Smooth muscle cell (in vitro differentiated cells): ENCODE measurements at regions not wholly inside any gene's neighbourhood (a gene's known extent, or its start where the extent isn't known, plus 50 kb on each side); places are given as distances from the start of the nearest gene placed in this dataset.

Source experiments
- DNase-seq: peaks from one replicate; lab custom pipeline; 2025; ENCODE audit not compliant: unreplicated experiment; lab: John Stamatoyannopoulos, UW
- H2AFZ ChIP-seq: fragments of 200-600 bp; sonication (generic); 2 replicates; pipeline ENCODE4 v1.6.0; 2016; ENCODE audit warnings: antibody characterized with exemption, low read depth, mild to moderate bottlenecking
- H3F3A ChIP-seq: fragments of 200-600 bp; sonication (generic); 2 replicates; pipeline ENCODE4 v1.6.0; 2017; ENCODE audit warnings: antibody characterized with exemption, low read depth
- H3K27ac ChIP-seq: fragments of 200-600 bp; sonication (generic); 2 replicates; pipeline ENCODE4 v1.5.1; 2016; ENCODE audit warnings: low read depth, mild to moderate bottlenecking
- H3K27me3 ChIP-seq: fragments of 200-600 bp; sonication (generic); 2 replicates; pipeline ENCODE4 v1.6.1; 2016; ENCODE audit warnings: low read depth, mild to moderate bottlenecking
- H3K36me3 ChIP-seq: fragments of 200-600 bp; sonication (generic); 2 replicates; pipeline ENCODE4 v1.5.1; 2016; ENCODE audit warnings: low read depth
- H3K4me1 ChIP-seq: fragments of 200-600 bp; sonication (generic); 2 replicates; pipeline ENCODE4 v1.5.1; 2016; ENCODE audit warnings: low read depth
- H3K4me2 ChIP-seq: fragments of 200-600 bp; sonication (generic); 2 replicates; pipeline ENCODE4 v1.6.0; 2016; ENCODE audit warnings: mild to moderate bottlenecking
- H3K4me3 ChIP-seq: fragments of 200-600 bp; sonication (generic); 2 replicates; pipeline ENCODE4 v1.5.1; 2016; ENCODE audit warnings: mild to moderate bottlenecking
- H3K79me2 ChIP-seq: fragments of 200-600 bp; sonication (generic); 2 replicates; pipeline ENCODE4 v1.6.0; 2016; ENCODE audit warnings: low read depth, mild to moderate bottlenecking
- H3K9ac ChIP-seq: fragments of 200-600 bp; sonication (generic); 2 replicates; pipeline ENCODE4 v1.6.0; 2016; ENCODE audit warnings: low read depth
- H3K9me3 ChIP-seq: fragments of 200-600 bp; sonication (generic); replicated peaks from 2 replicates; pipeline ENCODE4 v1.5.1; 2016; ENCODE audit warnings: low read depth
- H4K20me1 ChIP-seq: fragments of 200-600 bp; sonication (generic); 2 replicates; pipeline ENCODE4 v1.6.0; 2016; ENCODE audit warnings: low read depth
- WGBS: methylation state at CpG from one replicate; pipeline ENCODE4 v1.1.7; 2016; ENCODE audit warnings: low lambda C conversion rate; 5-methylcytosine and 5-hydroxymethylcytosine counted together
- TF ChIP-seq, protein P1 (sequence below): fragments of 200-600 bp; sonication (generic); IDR thresholded peaks from 2 replicates; pipeline ENCODE4 v1.5.1; 2017; ENCODE audit warnings: borderline replicate concordance, mild to moderate bottlenecking, antibody characterized with exemption; ENCODE audit not compliant: insufficient read depth, poor library complexity, severe bottlenecking

DNA sequence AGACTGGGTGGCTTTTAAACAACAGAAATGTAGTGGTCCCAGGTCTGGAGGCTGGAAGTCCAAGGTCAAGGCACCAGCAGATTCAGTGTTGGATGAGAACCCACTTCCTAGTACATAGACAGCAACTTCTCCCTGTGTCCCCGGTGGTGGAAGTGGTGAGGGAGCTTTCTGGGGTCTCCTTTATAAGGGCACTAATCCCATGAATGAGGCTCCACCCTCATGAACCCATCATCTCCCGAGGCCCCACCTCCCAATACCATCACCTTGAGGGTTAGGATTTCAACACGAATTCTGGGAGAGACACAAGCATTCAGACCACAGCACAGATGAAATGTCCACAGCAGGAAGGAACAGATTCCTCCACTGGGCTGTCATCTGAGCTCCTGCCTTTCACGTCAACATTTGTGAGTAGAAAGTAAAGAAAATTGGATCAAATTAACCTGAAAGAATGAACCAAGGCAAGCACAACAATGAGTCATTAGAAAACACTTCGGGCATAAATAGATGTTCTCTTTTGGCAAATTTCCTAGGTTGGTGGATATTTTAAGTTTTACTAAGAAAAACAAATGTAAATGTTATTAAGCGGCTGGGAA, 130.7 kb downstream of the RNASET2 start:
- TF ChIP-seq, protein P1, sequence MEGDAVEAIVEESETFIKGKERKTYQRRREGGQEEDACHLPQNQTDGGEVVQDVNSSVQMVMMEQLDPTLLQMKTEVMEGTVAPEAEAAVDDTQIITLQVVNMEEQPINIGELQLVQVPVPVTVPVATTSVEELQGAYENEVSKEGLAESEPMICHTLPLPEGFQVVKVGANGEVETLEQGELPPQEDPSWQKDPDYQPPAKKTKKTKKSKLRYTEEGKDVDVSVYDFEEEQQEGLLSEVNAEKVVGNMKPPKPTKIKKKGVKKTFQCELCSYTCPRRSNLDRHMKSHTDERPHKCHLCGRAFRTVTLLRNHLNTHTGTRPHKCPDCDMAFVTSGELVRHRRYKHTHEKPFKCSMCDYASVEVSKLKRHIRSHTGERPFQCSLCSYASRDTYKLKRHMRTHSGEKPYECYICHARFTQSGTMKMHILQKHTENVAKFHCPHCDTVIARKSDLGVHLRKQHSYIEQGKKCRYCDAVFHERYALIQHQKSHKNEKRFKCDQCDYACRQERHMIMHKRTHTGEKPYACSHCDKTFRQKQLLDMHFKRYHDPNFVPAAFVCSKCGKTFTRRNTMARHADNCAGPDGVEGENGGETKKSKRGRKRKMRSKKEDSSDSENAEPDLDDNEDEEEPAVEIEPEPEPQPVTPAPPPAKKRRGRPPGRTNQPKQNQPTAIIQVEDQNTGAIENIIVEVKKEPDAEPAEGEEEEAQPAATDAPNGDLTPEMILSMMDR, result no peak
- Histone ChIP-seq H3K36me3 (no peaks in the 10 kb centered on the region), H4K20me1 (no peaks in the 10 kb centered on the region), H3K4me2 (no peak overlapping the region), H3K9me3 (no peaks in the 10 kb centered on the region), H2AFZ (no peak overlapping the region), H3K9ac (no peak overlapping the region), H3K4me3 (no peak overlapping the region), H3K27ac (no peak overlapping the region), H3K27me3 (no peaks in the 10 kb centered on the region), H3F3A (no peaks in the 10 kb centered on the region), H3K79me2 (no peaks in the 10 kb centered on the region), H3K4me1 (no peaks in the 10 kb centered on the region)
- DNase-seq, result no peak
- 77% methylated on average over 6 of the region's 6 CpGs for WGBS

DNA sequence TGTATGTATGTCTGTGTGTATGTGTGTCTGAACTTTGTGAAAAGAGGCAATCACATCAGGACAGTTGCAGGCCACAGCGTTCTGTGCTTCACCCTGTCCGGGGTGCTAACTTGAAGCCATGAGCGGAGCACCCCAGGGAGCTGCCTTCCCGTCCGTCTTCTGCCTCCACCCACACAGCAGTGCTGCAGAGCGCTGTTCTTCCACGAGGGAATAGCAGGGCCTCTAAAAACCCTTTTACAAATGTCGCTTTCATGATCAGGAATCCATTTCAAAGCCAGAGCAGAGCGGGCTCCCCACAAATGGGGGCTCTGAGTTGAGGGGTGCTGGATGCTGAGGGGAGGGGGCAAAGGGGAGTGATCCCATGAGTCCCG, 131.5 kb downstream of the RNASET2 start:
- Histone ChIP-seq H2AFZ (no peak overlapping the region), H3K27me3 (no peaks in the 10 kb centered on the region), H3K36me3 (no peaks in the 10 kb centered on the region), H3K79me2 (no peaks in the 10 kb centered on the region), H3K9me3 (no peaks in the 10 kb centered on the region), H4K20me1 (no peaks in the 10 kb centered on the region), H3F3A (no peaks in the 10 kb centered on the region), H3K4me1 (no peaks in the 10 kb centered on the region), H3K27ac (no peak overlapping the region), H3K4me2 (no peak overlapping the region), H3K9ac (no peak overlapping the region), H3K4me3 (no peak overlapping the region)
- no peak for DNase-seq
- TF ChIP-seq, protein P1, result no peak
- 79% methylated on average over 10 of the region's 10 CpGs for WGBS

DNA sequence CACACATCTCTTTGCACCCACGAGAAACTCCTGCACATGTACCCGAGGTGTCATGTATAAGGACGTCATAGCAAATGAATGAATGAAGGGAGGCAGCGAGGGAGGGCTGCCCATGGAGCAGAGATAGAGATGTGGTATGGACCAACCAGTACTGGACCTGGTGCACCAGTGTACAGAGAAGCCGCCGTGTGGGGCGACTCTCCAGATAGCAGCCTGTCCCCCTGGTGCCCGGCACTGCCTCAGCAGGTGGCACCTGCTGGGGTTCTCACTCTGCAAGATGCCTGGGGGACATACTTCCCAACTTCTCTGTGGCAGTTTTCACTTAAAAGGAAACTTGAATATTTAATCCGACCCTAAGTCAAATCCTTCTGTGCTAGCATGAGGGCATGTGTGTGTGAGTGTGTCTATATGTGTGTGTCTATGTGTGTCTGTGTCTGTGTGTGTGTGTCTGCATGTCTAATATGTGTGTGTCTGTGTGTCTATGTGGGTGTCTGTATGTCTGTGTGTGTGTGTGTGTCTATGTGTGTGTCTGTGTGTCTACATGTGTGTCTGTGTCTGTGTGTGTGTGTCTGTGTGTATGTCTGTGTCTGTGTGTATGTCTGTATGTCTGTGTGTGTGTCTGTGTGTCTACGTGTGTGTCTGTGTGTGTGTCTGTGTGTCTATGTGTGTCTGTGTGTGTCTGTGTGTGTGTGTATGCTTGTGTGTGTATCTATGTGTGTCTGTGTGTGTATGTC, 132.0 kb downstream of the RNASET2 start:
- Histone ChIP-seq H3K9me3 (no peaks in the 10 kb centered on the region), H3K9ac (no peak overlapping the region), H3K4me2 (no peak overlapping the region), H3F3A (no peaks in the 10 kb centered on the region), H3K79me2 (no peaks in the 10 kb centered on the region), H3K4me1 (no peaks in the 10 kb centered on the region), H2AFZ (no peak overlapping the region), H3K4me3 (no peak overlapping the region), H4K20me1 (no peaks in the 10 kb centered on the region), H3K27ac (no peak overlapping the region), H3K36me3 (no peaks in the 10 kb centered on the region), H3K27me3 (no peaks in the 10 kb centered on the region)
- TF ChIP-seq, protein P1, result no peak
- DNase-seq, result no peak
- WGBS, result 83% methylated on average over 10 of the region's 10 CpGs

DNA sequence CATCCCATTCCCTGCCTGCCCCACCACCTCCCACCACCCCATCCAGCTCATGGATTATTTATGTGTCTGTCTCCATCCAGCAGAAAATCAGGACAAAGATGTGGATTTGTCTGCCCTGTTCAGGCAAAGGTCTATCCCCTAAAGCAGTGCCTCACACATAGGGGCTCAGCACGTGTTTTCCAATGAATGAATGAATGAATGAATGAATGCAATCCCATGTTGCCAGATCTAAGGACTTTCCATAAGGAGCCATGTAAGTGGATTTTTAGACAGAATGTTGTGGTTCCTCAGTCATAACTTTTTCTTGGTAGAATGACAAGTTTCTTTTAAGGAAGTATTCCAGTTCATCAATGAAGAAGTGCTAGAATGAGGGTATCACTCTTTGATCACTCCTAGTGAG, 133.7 kb downstream of the RNASET2 start:
- Histone ChIP-seq H3K4me1 (no peaks in the 10 kb centered on the region), H3F3A (no peaks in the 10 kb centered on the region), H3K9me3 (no peaks in the 10 kb centered on the region), H3K79me2 (no peaks in the 10 kb centered on the region), H3K27me3 (no peaks in the 10 kb centered on the region), H3K27ac (no peak overlapping the region), H2AFZ (no peak overlapping the region), H3K4me3 (no peak overlapping the region), H3K4me2 (no peak overlapping the region), H4K20me1 (no peaks in the 10 kb centered on the region), H3K36me3 (no peaks in the 10 kb centered on the region), H3K9ac (no peak overlapping the region)
- WGBS, result 81% methylated on average over 1 of the region's 1 CpG
- TF ChIP-seq, protein P1, result no peak
- no peak for DNase-seq
